ENCODE measurements at regions not wholly inside any gene's neighbourhood (a gene's known extent, or its start where the extent isn't known, plus 50 kb on each side); places are given as distances from the start of the nearest gene placed in this dataset.

DNA sequence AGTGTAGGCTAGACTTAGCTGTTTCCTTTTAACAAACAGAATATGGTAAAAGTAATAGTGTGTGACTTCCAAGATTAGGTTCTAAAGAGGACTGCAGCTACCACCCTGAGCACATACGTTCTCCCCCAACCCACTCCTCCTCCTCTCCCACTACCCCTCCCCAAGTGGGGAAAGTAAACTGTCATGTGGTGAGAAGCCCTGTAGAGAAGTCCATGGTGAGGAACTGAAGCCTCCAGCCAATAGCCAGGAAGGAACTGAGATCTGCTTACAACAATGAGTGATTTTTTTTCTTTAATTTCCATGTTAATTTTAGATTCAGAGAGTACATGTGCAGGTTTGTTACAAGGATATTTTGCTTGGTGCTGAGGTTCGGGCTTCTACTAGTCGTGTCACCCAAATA is 57.0 kb upstream of the EGLN3 start:
- H3K4me3 ChIP-seq (ENCODE audit: low read depth, low read length) = no peak overlapping the region
- no peak for DNase-seq (ENCODE audit: low read depth)
- TF ChIP-seq, protein P1, sequence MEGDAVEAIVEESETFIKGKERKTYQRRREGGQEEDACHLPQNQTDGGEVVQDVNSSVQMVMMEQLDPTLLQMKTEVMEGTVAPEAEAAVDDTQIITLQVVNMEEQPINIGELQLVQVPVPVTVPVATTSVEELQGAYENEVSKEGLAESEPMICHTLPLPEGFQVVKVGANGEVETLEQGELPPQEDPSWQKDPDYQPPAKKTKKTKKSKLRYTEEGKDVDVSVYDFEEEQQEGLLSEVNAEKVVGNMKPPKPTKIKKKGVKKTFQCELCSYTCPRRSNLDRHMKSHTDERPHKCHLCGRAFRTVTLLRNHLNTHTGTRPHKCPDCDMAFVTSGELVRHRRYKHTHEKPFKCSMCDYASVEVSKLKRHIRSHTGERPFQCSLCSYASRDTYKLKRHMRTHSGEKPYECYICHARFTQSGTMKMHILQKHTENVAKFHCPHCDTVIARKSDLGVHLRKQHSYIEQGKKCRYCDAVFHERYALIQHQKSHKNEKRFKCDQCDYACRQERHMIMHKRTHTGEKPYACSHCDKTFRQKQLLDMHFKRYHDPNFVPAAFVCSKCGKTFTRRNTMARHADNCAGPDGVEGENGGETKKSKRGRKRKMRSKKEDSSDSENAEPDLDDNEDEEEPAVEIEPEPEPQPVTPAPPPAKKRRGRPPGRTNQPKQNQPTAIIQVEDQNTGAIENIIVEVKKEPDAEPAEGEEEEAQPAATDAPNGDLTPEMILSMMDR (IDR thresholded peaks at IDR 0.05; ENCODE audit: low read depth, low read length, missing control alignments) = no peak

DNA sequence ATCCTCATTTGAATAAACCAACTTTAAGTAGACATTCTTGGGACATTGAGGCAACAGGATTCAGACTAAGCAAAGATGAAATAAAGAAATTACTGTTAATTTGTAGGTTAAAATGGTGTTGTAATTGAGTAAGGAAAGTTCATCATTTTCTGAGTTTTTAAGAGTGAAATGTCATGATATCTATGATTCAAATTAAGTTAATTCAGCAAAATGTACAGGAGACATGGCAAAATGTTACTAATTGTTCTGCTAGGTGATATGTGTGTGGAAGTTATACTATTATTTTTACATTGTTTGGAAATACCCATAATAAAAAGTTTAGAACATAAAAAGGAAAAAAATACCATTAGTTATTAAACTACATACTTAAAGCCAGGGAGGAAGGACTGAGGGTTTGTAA is 55.0 kb upstream of the EGLN3 start:
- TF ChIP-seq, protein P1 (IDR thresholded peaks at IDR 0.05; ENCODE audit: low read depth, low read length, missing control alignments) = no peak
- DNase-seq (ENCODE audit: low read depth) = no peak
- H3K4me3 ChIP-seq (ENCODE audit: low read depth, low read length) = no peak overlapping the region

DNA sequence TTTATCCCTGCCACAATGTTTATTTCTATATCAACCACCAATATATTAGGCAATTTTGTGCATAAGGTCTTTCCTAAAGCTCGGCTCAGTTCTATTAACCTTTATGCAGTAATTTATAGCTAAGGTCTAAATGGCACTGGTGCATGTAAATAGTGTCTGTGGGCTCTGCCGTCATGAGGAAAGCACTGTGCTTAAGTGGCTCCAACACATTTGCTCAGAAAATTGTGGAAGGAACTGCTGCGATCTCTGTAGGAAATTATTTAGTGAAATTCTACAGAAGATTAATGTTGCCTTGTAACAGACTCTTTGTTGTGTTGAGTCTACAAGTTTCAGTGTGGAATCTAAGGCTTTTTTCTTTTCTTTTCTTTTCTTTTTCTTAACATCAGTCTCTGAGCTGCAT is 54.0 kb upstream of the EGLN3 start:
- no peak for DNase-seq (ENCODE audit: low read depth)
- no peak overlapping the region for H3K4me3 ChIP-seq (ENCODE audit: low read depth, low read length)
- TF ChIP-seq, protein P1 (IDR thresholded peaks at IDR 0.05; ENCODE audit: low read depth, low read length, missing control alignments) = no peak

DNA sequence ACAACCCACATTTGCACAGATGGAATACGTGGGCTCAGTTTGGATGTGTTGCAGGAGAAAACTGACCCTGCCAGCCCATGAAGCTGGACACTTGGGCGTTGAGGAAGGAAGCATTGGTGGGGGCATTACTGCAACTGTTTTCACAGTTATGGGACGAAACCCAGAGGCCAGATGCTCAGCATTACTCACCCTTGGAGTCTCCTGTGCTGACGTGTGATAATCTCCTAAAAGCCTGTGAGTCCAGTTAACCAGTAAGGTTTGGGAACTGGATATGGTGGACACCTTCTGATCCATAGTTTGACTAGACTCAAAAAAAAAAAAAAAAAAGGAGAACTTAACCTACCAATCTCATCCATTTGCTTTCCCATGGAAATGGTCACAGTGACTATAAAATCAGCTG is 52.8 kb upstream of the EGLN3 start:
- DNase-seq (ENCODE audit: low read depth) = no peak
- TF ChIP-seq, protein P1 (IDR thresholded peaks at IDR 0.05; ENCODE audit: low read depth, low read length, missing control alignments) = no peak
- H3K4me3 ChIP-seq (ENCODE audit: low read depth, low read length) = no peak overlapping the region

DNA sequence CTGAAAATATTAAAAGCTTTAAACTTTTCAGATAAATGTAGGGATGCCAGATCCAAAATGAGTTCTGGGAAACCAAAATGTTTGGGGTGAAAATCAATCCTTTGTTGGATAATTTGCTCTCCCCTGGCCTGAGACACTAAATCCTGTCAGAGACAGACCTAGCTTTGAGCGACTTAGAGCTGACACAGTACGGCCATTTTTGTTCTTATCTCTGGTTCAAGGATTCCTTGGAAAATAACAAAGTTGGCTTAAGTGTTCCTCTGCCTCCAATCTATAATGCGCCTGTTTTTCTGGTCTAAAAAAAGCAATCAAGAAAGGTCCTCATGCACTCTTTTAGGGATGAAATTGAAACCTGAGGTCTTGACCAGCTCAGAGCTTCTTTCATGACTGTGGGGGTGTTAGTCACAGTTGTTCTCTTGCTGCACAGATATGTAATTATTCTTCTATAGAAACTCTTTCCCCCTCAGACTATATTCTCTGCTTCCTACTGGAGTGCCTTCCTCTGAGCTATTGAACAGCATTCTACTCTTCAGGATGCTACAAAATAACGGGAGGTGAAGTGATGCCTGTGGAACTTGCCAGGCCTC is 52.3 kb upstream of the EGLN3 start:
- TF ChIP-seq, protein P1 (IDR thresholded peaks at IDR 0.05; ENCODE audit: low read depth, low read length, missing control alignments) = no peak
- no peak for DNase-seq (ENCODE audit: low read depth)
- H3K4me3 ChIP-seq (ENCODE audit: low read depth, low read length) = no peak overlapping the region

Data from GM12864 (cell line).